ENCODE measurements at regions not wholly inside any gene's neighbourhood (a gene's known extent, or its start where the extent isn't known, plus 50 kb on each side); places are given as distances from the start of the nearest gene placed in this dataset.

- DNase-seq (ENCODE audit: low read depth, low spot score) = peak; percentile 88
These were observed 97.7 kb downstream of the CD47 start for GRCh38 chr3:107992976-107993684.

- no peak for DNase-seq (ENCODE audit: low read depth, low spot score)
These were observed 99.9 kb downstream of the CD47 start for GRCh38 chr3:107990926-107991325.

- DNase-seq (ENCODE audit: low read depth, low spot score) = peak; percentile 62
These were observed 100.4 kb downstream of the CD47 start for GRCh38 chr3:107990433-107990832.

GRCh38 chr3:107989661-107990060 lies 101.2 kb downstream of the CD47 start:
- DNase-seq (ENCODE audit: low read depth, low spot score) = no peak

GRCh38 chr3:107988460-107989175 lies 102.2 kb downstream of the CD47 start:
- DNase-seq (ENCODE audit: low read depth, low spot score) = no peak

- no peak for DNase-seq (ENCODE audit: low read depth, low spot score)
These were observed 103.5 kb downstream of the CD47 start for GRCh38 chr3:107987036-107987939.

GRCh38 chr3:107986505-107986904 lies 104.3 kb downstream of the CD47 start:
- no peak for DNase-seq (ENCODE audit: low read depth, low spot score)

GRCh38 chr3:107985496-107985895 lies 105.3 kb downstream of the CD47 start:
- no peak for DNase-seq (ENCODE audit: low read depth, low spot score)

GRCh38 chr3:107983247-107983646 lies 107.6 kb downstream of the CD47 start:
- DNase-seq (ENCODE audit: low read depth, low spot score) = no peak

GRCh38 chr3:107982165-107982564 lies 108.7 kb downstream of the CD47 start:
- DNase-seq (ENCODE audit: low read depth, low spot score) = no peak

- DNase-seq (ENCODE audit: low read depth, low spot score) = peak; percentile 91
These were observed 109.2 kb downstream of the CD47 start for GRCh38 chr3:107981471-107982111.

- no peak for DNase-seq (ENCODE audit: low read depth, low spot score)
These were observed 111.3 kb downstream of the CD47 start for GRCh38 chr3:107979538-107979937.

- DNase-seq (ENCODE audit: low read depth, low spot score) = no peak
These were observed 112.4 kb downstream of the CD47 start for GRCh38 chr3:107978131-107979055.

GRCh38 chr3:107977221-107978130 lies 113.4 kb downstream of the CD47 start:
- no peak for DNase-seq (ENCODE audit: low read depth, low spot score)

GRCh38 chr3:107976202-107976800 lies 114.5 kb downstream of the CD47 start:
- DNase-seq (ENCODE audit: low read depth, low spot score) = no peak

GRCh38 chr3:107975529-107976201 lies 115.2 kb downstream of the CD47 start:
- DNase-seq (ENCODE audit: low read depth, low spot score) = peak; percentile 26

GRCh38 chr3:107973961-107974360 lies 116.9 kb downstream of the CD47 start:
- no peak for DNase-seq (ENCODE audit: low read depth, low spot score)

- DNase-seq (ENCODE audit: low read depth, low spot score) = no peak
These were observed 117.7 kb downstream of the CD47 start for GRCh38 chr3:107973152-107973551.

Measured in ELF-1 (cell line).